ENCODE measurements at regions not wholly inside any gene's neighbourhood (a gene's known extent, or its start where the extent isn't known, plus 50 kb on each side); places are given as distances from the start of the nearest gene placed in this dataset.

DNA sequence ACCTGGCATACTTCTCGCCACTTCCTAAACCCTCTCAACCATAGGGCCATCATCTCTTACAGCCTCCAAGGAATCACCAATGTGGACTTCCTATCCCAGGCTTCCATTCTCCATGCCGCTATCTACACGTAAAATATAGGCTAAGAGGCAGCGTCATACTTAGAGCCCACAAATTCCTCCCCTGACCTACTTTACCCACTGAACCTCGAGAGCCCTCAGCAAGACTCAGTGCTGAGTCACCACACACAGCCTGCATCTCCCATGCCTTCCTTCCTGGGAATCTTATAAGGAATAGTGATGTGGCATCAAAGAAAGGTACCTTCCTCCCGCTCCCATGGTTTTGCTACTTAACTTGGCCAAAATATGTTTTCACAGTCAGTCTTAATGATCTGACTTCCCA, 435.6 kb upstream of the NFE2L3 start:
- no peak for FAIRE-seq
- TF ChIP-seq POU2F2 (IDR thresholded peaks at IDR 0.05; ENCODE audit: low read depth, low read length) (no peak), POLR2AphosphoS5 (IDR thresholded peaks at IDR 0.05; ENCODE audit: low read depth, low read length) (no peak), POLR2A (IDR thresholded peaks at IDR 0.05; ENCODE audit: low read depth, low read length) (no peak), TAF1 (IDR thresholded peaks at IDR 0.05; ENCODE audit: low read depth, low read length) (no peak), PAX5 (IDR thresholded peaks at IDR 0.05; ENCODE audit: insufficient read depth, low read length, severe bottlenecking) (no peak), SPI1 (IDR thresholded peaks at IDR 0.05; ENCODE audit: low read depth, low read length) (no peak)
- DNase-seq (ENCODE audit: insufficient read length, low spot score) = no peak

DNA sequence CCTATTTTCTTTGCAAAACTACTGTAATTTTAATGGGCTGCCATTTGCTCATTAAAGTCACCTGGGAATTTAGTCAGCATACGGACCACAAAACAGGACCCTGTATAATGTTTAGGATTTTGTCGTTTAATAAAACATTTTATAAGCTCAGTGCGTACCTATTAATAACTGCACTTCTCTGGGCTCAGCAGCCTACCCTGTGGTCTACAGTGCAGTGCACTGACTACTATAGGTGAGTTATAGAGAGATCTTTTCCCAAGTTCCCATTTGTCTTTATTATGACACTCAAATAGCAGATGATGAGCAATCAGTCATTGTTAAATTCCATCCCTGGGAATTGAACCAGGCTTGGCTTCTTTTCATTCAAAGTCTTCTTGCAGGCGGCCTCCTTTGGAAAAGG, 433.4 kb upstream of the NFE2L3 start:
- no peak for TF ChIP-seq PAX5 (IDR thresholded peaks at IDR 0.05; ENCODE audit: insufficient read depth, low read length, severe bottlenecking)
- TF ChIP-seq POLR2AphosphoS5 (IDR thresholded peaks at IDR 0.05; ENCODE audit: low read depth, low read length) = no peak
- no peak for TF ChIP-seq SPI1 (IDR thresholded peaks at IDR 0.05; ENCODE audit: low read depth, low read length)
- TF ChIP-seq POU2F2 (IDR thresholded peaks at IDR 0.05; ENCODE audit: low read depth, low read length) = no peak
- TF ChIP-seq TAF1 (IDR thresholded peaks at IDR 0.05; ENCODE audit: low read depth, low read length) = no peak
- TF ChIP-seq POLR2A (IDR thresholded peaks at IDR 0.05; ENCODE audit: low read depth, low read length) = no peak
- FAIRE-seq = no peak
- no peak for DNase-seq (ENCODE audit: insufficient read length, low spot score)

DNA sequence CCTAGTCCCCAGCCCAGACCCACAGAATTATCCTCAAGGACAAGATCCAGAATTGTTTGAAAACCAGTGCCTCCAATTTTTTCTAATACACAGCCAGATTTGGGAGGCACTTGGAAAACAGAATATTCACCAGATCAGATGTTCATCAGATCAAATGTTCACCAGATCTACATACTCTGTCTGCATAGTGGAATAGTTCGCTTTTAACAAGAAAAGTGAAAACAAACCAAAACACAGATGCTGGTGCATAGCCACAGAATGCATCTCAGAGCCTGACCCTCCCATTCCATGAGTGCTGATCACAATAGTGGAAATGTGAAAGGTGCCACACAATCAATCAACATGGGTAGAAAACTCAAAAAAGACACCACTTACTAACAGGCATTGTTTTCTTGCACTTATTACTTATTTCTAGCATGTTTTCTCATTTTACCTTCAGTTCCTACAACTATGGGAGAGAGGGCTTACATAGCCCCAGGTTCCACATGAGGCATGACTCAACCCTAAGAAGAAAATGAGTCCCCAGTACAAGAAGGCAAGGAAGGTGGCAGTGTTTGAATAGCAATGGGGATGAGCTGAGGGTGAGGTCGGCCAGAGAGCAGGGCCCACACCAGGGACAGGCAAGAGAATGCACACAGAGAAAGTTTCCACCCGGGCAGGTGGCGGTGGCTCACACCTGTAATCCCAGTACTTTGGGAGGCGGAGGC, 432.7 kb upstream of the NFE2L3 start:
- FAIRE-seq (no peak), DNase-seq (ENCODE audit: insufficient read length, low spot score) (no peak)
- no peak for TF ChIP-seq POLR2A (IDR thresholded peaks at IDR 0.05; ENCODE audit: low read depth, low read length)
- TF ChIP-seq SPI1 (IDR thresholded peaks at IDR 0.05; ENCODE audit: low read depth, low read length) = no peak
- no peak for TF ChIP-seq POU2F2 (IDR thresholded peaks at IDR 0.05; ENCODE audit: low read depth, low read length)
- TF ChIP-seq PAX5 (IDR thresholded peaks at IDR 0.05; ENCODE audit: insufficient read depth, low read length, severe bottlenecking) = no peak
- TF ChIP-seq POLR2AphosphoS5 (IDR thresholded peaks at IDR 0.05; ENCODE audit: low read depth, low read length) = no peak
- no peak for TF ChIP-seq TAF1 (IDR thresholded peaks at IDR 0.05; ENCODE audit: low read depth, low read length)

DNA sequence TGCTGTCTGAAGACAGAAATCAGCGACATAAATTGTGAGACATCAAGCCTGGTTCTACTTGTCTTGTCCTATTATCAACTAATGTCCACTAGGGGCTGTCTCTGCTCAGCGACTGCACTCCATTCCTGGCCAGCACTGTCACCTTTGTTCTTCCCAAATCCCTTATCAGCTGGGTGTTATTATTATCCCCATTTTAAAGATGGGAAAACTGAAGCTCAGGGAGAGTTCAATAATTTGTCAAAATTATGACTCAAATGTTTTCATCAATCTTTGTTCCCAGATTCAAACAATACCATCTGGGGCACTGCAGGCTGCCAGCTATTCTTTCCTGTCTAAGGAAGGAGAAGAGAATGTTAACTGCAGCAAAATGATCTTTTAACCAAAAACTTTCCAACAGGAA, 431.6 kb upstream of the NFE2L3 start:
- FAIRE-seq = no peak
- TF ChIP-seq POU2F2 (IDR thresholded peaks at IDR 0.05; ENCODE audit: low read depth, low read length) (no peak), TAF1 (IDR thresholded peaks at IDR 0.05; ENCODE audit: low read depth, low read length) (no peak), SPI1 (IDR thresholded peaks at IDR 0.05; ENCODE audit: low read depth, low read length) (no peak), PAX5 (IDR thresholded peaks at IDR 0.05; ENCODE audit: insufficient read depth, low read length, severe bottlenecking) (no peak), POLR2AphosphoS5 (IDR thresholded peaks at IDR 0.05; ENCODE audit: low read depth, low read length) (no peak), POLR2A (IDR thresholded peaks at IDR 0.05; ENCODE audit: low read depth, low read length) (no peak)
- peak; percentile 10 for DNase-seq (ENCODE audit: insufficient read length, low spot score)

DNA sequence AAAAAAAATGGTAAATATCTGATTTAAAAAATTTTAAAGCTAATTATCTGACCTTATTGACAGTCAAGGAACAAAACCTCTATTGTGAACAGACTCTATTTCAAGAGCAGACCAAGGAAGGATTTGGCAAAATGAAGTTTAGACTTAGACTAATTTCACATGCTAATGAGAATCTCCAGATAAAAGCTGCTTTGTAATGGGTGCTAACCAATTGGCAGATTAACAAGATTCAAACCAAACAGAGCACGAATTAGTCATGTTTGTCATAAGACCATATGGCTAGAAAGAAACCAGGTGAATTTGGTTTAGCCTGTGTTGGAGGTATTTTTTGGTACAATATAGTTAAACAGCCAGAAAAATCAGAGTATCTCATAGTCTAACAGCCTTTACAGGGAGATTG, 429.1 kb upstream of the NFE2L3 start:
- FAIRE-seq = no peak
- TF ChIP-seq POU2F2 (IDR thresholded peaks at IDR 0.05; ENCODE audit: low read depth, low read length) (no peak), TAF1 (IDR thresholded peaks at IDR 0.05; ENCODE audit: low read depth, low read length) (no peak), SPI1 (IDR thresholded peaks at IDR 0.05; ENCODE audit: low read depth, low read length) (no peak), POLR2AphosphoS5 (IDR thresholded peaks at IDR 0.05; ENCODE audit: low read depth, low read length) (no peak), PAX5 (IDR thresholded peaks at IDR 0.05; ENCODE audit: insufficient read depth, low read length, severe bottlenecking) (no peak), POLR2A (IDR thresholded peaks at IDR 0.05; ENCODE audit: low read depth, low read length) (no peak)
- no peak for DNase-seq (ENCODE audit: insufficient read length, low spot score)

DNA sequence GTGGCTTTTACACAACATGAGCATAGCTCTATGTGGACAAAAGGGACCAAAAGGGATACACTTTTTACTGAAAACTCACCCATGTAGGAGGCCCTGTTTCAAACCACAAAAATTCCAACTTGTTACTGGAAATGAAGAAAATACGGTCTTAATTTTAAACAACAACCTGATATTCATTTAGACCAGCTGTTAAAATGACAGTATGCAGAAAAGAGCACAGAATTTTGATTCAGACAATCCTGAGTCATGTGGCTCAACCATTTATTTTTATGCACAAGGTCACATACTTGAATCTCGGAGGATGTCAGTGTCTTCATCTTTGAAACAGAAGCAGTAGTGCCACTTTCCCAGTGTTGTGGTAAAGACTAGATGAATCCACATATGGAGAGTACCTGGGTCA, 426.5 kb upstream of the NFE2L3 start:
- DNase-seq (ENCODE audit: insufficient read length, low spot score) (no peak), FAIRE-seq (no peak)
- no peak for TF ChIP-seq PAX5 (IDR thresholded peaks at IDR 0.05; ENCODE audit: insufficient read depth, low read length, severe bottlenecking)
- no peak for TF ChIP-seq POLR2A (IDR thresholded peaks at IDR 0.05; ENCODE audit: low read depth, low read length)
- no peak for TF ChIP-seq POLR2AphosphoS5 (IDR thresholded peaks at IDR 0.05; ENCODE audit: low read depth, low read length)
- TF ChIP-seq POU2F2 (IDR thresholded peaks at IDR 0.05; ENCODE audit: low read depth, low read length) = no peak
- no peak for TF ChIP-seq SPI1 (IDR thresholded peaks at IDR 0.05; ENCODE audit: low read depth, low read length)
- TF ChIP-seq TAF1 (IDR thresholded peaks at IDR 0.05; ENCODE audit: low read depth, low read length) = no peak

DNA sequence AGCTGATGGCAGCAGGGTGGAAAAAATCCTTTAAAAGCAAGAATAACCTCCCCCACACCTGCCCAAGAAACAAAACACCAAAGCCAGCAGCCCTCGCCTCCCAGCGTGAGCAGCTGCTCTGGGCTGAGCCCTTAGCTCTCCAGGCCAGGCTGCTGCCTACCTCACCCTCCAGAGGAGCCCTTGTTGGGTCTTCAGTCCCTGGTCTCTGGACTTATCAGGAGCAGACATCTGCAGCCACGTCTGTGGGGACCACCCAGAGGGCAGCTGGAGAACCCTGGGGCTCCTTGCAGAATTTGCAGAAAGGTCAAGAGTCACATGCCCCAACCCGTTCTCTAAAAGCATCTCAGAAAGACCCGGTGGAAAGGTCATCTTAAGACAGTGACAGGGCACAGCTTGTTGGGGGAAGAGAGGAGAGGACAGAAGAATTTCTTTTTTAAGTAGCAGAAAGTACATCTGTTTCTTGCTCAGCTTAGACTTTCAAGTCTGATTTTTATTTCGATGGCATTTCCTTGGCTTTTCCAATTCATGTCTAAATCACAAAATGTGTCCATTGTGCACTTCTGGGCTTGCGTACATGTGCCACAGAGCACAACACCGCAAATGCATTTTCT, 425.7 kb upstream of the NFE2L3 start:
- DNase-seq (ENCODE audit: insufficient read length, low spot score) (no peak), FAIRE-seq (no peak)
- TF ChIP-seq POLR2AphosphoS5 (IDR thresholded peaks at IDR 0.05; ENCODE audit: low read depth, low read length) = no peak
- no peak for TF ChIP-seq PAX5 (IDR thresholded peaks at IDR 0.05; ENCODE audit: insufficient read depth, low read length, severe bottlenecking)
- no peak for TF ChIP-seq TAF1 (IDR thresholded peaks at IDR 0.05; ENCODE audit: low read depth, low read length)
- TF ChIP-seq POLR2A (IDR thresholded peaks at IDR 0.05; ENCODE audit: low read depth, low read length) = no peak
- TF ChIP-seq POU2F2 (IDR thresholded peaks at IDR 0.05; ENCODE audit: low read depth, low read length) = no peak
- TF ChIP-seq SPI1 (IDR thresholded peaks at IDR 0.05; ENCODE audit: low read depth, low read length) = no peak

DNA sequence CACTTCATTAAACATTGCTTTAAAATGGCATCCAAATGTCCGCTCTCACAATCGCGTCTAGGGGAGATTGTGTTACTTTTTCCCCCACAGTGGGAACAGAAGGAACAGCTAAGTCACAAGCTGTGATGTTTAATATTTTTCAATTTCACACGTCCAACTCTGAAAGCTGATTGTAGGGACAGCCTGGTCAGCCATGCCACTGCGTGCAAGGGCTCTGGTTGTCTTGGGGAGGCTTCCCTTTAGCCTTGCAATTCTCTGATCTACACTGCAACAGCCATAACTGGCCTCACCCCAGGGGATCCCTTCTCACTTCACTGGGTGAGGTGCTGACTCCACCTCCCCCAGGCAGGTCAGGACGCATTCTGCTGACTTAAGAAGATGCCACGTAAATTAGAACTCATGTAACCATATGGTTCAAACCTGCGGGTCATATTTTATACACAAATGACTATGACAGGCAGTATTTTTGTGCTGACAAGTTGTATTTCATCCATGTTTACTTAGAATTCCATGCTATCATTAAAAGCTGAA, 425.2 kb upstream of the NFE2L3 start:
- DNase-seq (ENCODE audit: insufficient read length, low spot score) (no peak), FAIRE-seq (no peak)
- TF ChIP-seq POLR2AphosphoS5 (IDR thresholded peaks at IDR 0.05; ENCODE audit: low read depth, low read length) (no peak), TAF1 (IDR thresholded peaks at IDR 0.05; ENCODE audit: low read depth, low read length) (no peak), SPI1 (IDR thresholded peaks at IDR 0.05; ENCODE audit: low read depth, low read length) (no peak), PAX5 (IDR thresholded peaks at IDR 0.05; ENCODE audit: insufficient read depth, low read length, severe bottlenecking) (no peak), POLR2A (IDR thresholded peaks at IDR 0.05; ENCODE audit: low read depth, low read length) (no peak), POU2F2 (IDR thresholded peaks at IDR 0.05; ENCODE audit: low read depth, low read length) (no peak)

DNA sequence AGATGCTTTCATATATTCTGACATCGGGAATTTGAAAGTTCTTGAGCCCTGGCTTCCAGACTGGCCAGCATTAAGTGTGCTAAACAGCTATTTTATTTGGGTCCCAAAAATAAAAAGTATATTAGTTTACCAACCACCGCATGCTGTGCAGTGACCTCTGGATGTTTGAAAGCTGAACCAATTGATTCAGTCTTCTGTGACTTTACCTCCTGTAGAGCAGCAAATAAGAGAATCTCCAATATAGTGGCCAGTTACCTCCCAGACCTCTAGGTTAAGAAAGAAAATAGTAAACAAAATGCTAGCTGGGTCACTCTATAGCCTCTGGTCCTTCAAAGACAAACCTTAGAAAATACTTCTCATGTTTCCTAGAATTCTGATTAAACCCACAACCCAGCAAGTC, 424.6 kb upstream of the NFE2L3 start:
- DNase-seq (ENCODE audit: insufficient read length, low spot score) (no peak), FAIRE-seq (no peak)
- no peak for TF ChIP-seq POLR2A (IDR thresholded peaks at IDR 0.05; ENCODE audit: low read depth, low read length)
- no peak for TF ChIP-seq TAF1 (IDR thresholded peaks at IDR 0.05; ENCODE audit: low read depth, low read length)
- TF ChIP-seq SPI1 (IDR thresholded peaks at IDR 0.05; ENCODE audit: low read depth, low read length) = no peak
- no peak for TF ChIP-seq POLR2AphosphoS5 (IDR thresholded peaks at IDR 0.05; ENCODE audit: low read depth, low read length)
- no peak for TF ChIP-seq POU2F2 (IDR thresholded peaks at IDR 0.05; ENCODE audit: low read depth, low read length)
- TF ChIP-seq PAX5 (IDR thresholded peaks at IDR 0.05; ENCODE audit: insufficient read depth, low read length, severe bottlenecking) = no peak
